ENCODE measurements at regions not wholly inside any gene's neighbourhood (a gene's known extent, or its start where the extent isn't known, plus 50 kb on each side); places are given as distances from the start of the nearest gene placed in this dataset.

- no peak for TF ChIP-seq CTCF (IDR thresholded peaks at IDR 0.05)
- no peaks in the 10 kb centered on the region for H3K9me3 ChIP-seq
- intact Hi-C loops (cut with DNase I): no loop called here
- no peaks in the 10 kb centered on the region for H3K4me1 ChIP-seq
- no peaks in the 10 kb centered on the region for H3K36me3 ChIP-seq
- no peak for ATAC-seq
- no peak overlapping the region for H3K27ac ChIP-seq
- H3K4me3 ChIP-seq: no peak overlapping the region
- no peak for DNase-seq
- peaks cover 6% of the 10 kb centered on the region for H3K27me3 ChIP-seq
Measured at GRCh38 chr1:4121834-4122512, 221.9 kb upstream of the C1orf174 start.

GRCh38 chr1:4122513-4123160 is 222.6 kb upstream of the C1orf174 start:
- no peaks in the 10 kb centered on the region for H3K9me3 ChIP-seq
- H3K36me3 ChIP-seq: no peaks in the 10 kb centered on the region
- intact Hi-C loops (cut with DNase I): no loop called here
- DNase-seq (no peak), ATAC-seq (no peak)
- no peaks in the 10 kb centered on the region for H3K4me1 ChIP-seq
- no peak overlapping the region for H3K4me3 ChIP-seq
- no peak overlapping the region for H3K27ac ChIP-seq
- H3K27me3 ChIP-seq: peaks cover 2% of the 10 kb centered on the region
- TF ChIP-seq CTCF (IDR thresholded peaks at IDR 0.05): no peak

GRCh38 chr1:4124631-4125145 is 224.6 kb upstream of the C1orf174 start:
- H3K27ac ChIP-seq: no peak overlapping the region
- no peak overlapping the region for H3K4me3 ChIP-seq
- no peaks in the 10 kb centered on the region for H3K4me1 ChIP-seq
- no peaks in the 10 kb centered on the region for H3K27me3 ChIP-seq
- H3K9me3 ChIP-seq: no peaks in the 10 kb centered on the region
- intact Hi-C loops (cut with DNase I): no loop called here
- no peak for DNase-seq
- ATAC-seq: no peak
- H3K36me3 ChIP-seq: no peaks in the 10 kb centered on the region
- TF ChIP-seq CTCF (IDR thresholded peaks at IDR 0.05): no peak

- no peak for TF ChIP-seq CTCF (IDR thresholded peaks at IDR 0.05)
- no peaks in the 10 kb centered on the region for H3K36me3 ChIP-seq
- H3K4me1 ChIP-seq: no peaks in the 10 kb centered on the region
- intact Hi-C loops (cut with DNase I): no loop called here
- H3K27me3 ChIP-seq: no peaks in the 10 kb centered on the region
- H3K27ac ChIP-seq: no peak overlapping the region
- no peak overlapping the region for H3K4me3 ChIP-seq
- DNase-seq (no peak), ATAC-seq (no peak)
- no peaks in the 10 kb centered on the region for H3K9me3 ChIP-seq
Measured at GRCh38 chr1:4126251-4126650, 226.2 kb upstream of the C1orf174 start.

GRCh38 chr1:4126731-4127591 is 226.9 kb upstream of the C1orf174 start:
- Histone ChIP-seq H3K4me1 (no peaks in the 10 kb centered on the region), H3K4me3 (no peak overlapping the region), H3K36me3 (no peaks in the 10 kb centered on the region), H3K27me3 (no peaks in the 10 kb centered on the region), H3K9me3 (no peaks in the 10 kb centered on the region), H3K27ac (no peak overlapping the region)
- no peak for ATAC-seq
- no peak for TF ChIP-seq CTCF (IDR thresholded peaks at IDR 0.05)
- DNase-seq: peak; percentile 53
- intact Hi-C loops (cut with DNase I): no loop called here
